ENCODE measurements at regions not wholly inside any gene's neighbourhood (a gene's known extent, or its start where the extent isn't known, plus 50 kb on each side); places are given as distances from the start of the nearest gene placed in this dataset.

DNA sequence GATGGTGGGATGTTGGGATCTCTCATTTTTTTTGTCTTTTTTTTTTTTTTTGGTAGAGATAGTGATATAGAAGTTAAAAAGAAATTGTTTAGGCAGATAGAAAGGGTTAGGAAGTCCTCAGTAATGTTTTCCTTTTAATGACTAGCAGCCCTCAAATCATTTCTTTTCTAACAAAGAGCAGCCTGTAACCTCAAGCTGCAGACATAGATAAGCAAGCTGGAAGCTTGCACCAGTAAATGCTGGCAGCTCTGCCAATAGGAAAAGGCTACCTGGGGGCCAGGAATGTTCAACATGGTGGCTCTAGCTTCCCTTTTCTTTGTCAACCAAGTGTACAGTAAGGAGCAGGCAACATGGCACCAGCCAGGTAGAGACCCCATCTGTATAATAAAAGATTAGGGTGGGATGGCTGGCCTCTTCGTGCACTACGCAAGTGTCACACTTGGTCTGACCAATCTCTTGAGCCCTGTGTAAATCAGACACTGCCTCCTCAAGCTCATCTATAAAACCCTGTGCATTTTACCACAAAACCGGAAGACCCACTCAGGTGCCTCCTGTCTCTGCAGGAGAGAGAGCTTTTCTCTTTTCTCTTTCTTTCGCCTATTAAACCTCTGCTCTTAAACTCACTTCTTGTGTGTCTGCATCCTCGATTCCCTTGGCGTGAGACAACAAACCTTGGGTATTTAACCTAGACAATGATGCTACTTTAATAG is 212.9 kb downstream of the SNX10 start:
- TF ChIP-seq, protein P1, sequence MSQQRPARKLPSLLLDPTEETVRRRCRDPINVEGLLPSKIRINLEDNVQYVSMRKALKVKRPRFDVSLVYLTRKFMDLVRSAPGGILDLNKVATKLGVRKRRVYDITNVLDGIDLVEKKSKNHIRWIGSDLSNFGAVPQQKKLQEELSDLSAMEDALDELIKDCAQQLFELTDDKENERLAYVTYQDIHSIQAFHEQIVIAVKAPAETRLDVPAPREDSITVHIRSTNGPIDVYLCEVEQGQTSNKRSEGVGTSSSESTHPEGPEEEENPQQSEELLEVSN (IDR thresholded peaks at IDR 0.05): no peak
- TF ChIP-seq TAF1 (IDR thresholded peaks at IDR 0.05; ENCODE audit: low read depth, low read length): no peak
- no peak for TF ChIP-seq POLR2AphosphoS5 (IDR thresholded peaks at IDR 0.05; ENCODE audit: low read depth, low read length)
